ENCODE measurements at regions not wholly inside any gene's neighbourhood (a gene's known extent, or its start where the extent isn't known, plus 50 kb on each side); places are given as distances from the start of the nearest gene placed in this dataset.
A peak's percentile ranks its signal among the peaks of the same experiment; 100 is the strongest.
"Not testable (repeated sequence)": the region's sequence is repeated elsewhere in the genome, so short reads cannot be mapped to it uniquely, and the experiment has no call there.

GRCh38 chr4:27075603-27076002 is 215.0 kb downstream of the STIM2 start:
- DNase-seq, result not testable (repeated sequence)

- no peak for DNase-seq
These were observed 218.4 kb downstream of the STIM2 start for GRCh38 chr4:27078934-27079455.

- no peak for DNase-seq
These were observed 221.3 kb downstream of the STIM2 start for GRCh38 chr4:27081675-27082586.

GRCh38 chr4:27082776-27083175 is 222.1 kb downstream of the STIM2 start:
- DNase-seq, result no peak

- DNase-seq, result peak; percentile 16
These were observed 224.2 kb downstream of the STIM2 start for GRCh38 chr4:27084685-27085361.

- no peak for DNase-seq
These were observed 224.8 kb downstream of the STIM2 start for GRCh38 chr4:27085396-27085795.

- DNase-seq, result no peak
These were observed 226.8 kb downstream of the STIM2 start for GRCh38 chr4:27087306-27088045.

GRCh38 chr4:27088491-27088890 is 227.8 kb downstream of the STIM2 start:
- DNase-seq, result no peak

- DNase-seq, result no peak
These were observed 228.5 kb downstream of the STIM2 start for GRCh38 chr4:27089186-27089585.

- DNase-seq, result no peak
These were observed 229.8 kb downstream of the STIM2 start for GRCh38 chr4:27090406-27090805.

- DNase-seq, result no peak
These were observed 233.6 kb downstream of the STIM2 start for GRCh38 chr4:27094224-27094623.

GRCh38 chr4:27094783-27095182 is 234.1 kb downstream of the STIM2 start:
- no peak for DNase-seq

- DNase-seq, result no peak
These were observed 235.6 kb downstream of the STIM2 start for GRCh38 chr4:27096142-27096824.

- DNase-seq, result no peak
These were observed 237.4 kb downstream of the STIM2 start for GRCh38 chr4:27098034-27098433.

GRCh38 chr4:27100713-27101112 is 240.1 kb downstream of the STIM2 start:
- no peak for DNase-seq

GRCh38 chr4:27101126-27101525 is 240.5 kb downstream of the STIM2 start:
- no peak for DNase-seq

GRCh38 chr4:27101561-27101960 is 240.9 kb downstream of the STIM2 start:
- no peak for DNase-seq

- no peak for DNase-seq
These were observed 251.0 kb downstream of the STIM2 start for GRCh38 chr4:27111627-27112026.

GRCh38 chr4:27112587-27112986 is 251.9 kb downstream of the STIM2 start:
- DNase-seq, result no peak

GRCh38 chr4:27115221-27115620 is 254.6 kb downstream of the STIM2 start:
- no peak for DNase-seq

GRCh38 chr4:27117453-27117852 is 256.8 kb downstream of the STIM2 start:
- DNase-seq, result no peak

GRCh38 chr4:27119239-27119638 is 258.6 kb downstream of the STIM2 start:
- DNase-seq, result no peak
